H9 (cell line): ENCODE measurements at regions not wholly inside any gene's neighbourhood (a gene's known extent, or its start where the extent isn't known, plus 50 kb on each side); places are given as distances from the start of the nearest gene placed in this dataset.

Source experiments
- DNase-seq: peaks from one replicate; pipeline ENCODE4 v3.0.0-alpha.2; 2017
- H2AFZ ChIP-seq: one replicate; pipeline ENCODE4 v1.6.1; 2013; ENCODE audit warnings: mild to moderate bottlenecking, low read length, control low read depth, moderate library complexity
- H2AK5ac ChIP-seq: 2 replicates; pipeline ENCODE4 v1.6.1; 2013; ENCODE audit warnings: low read length, control low read depth, mixed read lengths; ENCODE audit not compliant: insufficient read length
- H2BK120ac ChIP-seq: one replicate; pipeline ENCODE4 v1.6.1; 2013; ENCODE audit warnings: low read depth, mild to moderate bottlenecking, low read length, control low read depth, inconsistent platforms; ENCODE audit not compliant: poor library complexity, severe bottlenecking
- H2BK12ac ChIP-seq: 2 replicates; pipeline ENCODE4 v1.6.1; 2013; ENCODE audit warnings: low read length, control low read depth, mixed read lengths, low read depth; ENCODE audit not compliant: insufficient read length
- H2BK15ac ChIP-seq: 2 replicates; pipeline ENCODE4 v1.6.1; 2013; ENCODE audit warnings: low read depth, low read length, control low read depth
- H2BK20ac ChIP-seq: one replicate; pipeline ENCODE4 v1.6.1; 2013; ENCODE audit warnings: low read depth, mild to moderate bottlenecking, low read length, control low read depth, inconsistent platforms; ENCODE audit not compliant: poor library complexity, severe bottlenecking
- H2BK5ac ChIP-seq: 2 replicates; pipeline ENCODE4 v1.6.1; 2013; ENCODE audit warnings: low read length, control low read depth, mixed read lengths; ENCODE audit not compliant: insufficient read length
- H3K14ac ChIP-seq: 2 replicates; pipeline ENCODE4 v1.6.1; 2013; ENCODE audit warnings: low read length, control low read depth; ENCODE audit not compliant: insufficient read depth
- H3K18ac ChIP-seq: 2 replicates; pipeline ENCODE4 v1.6.1; 2013; ENCODE audit warnings: low read depth, mild to moderate bottlenecking, mixed read lengths, low read length, control low read depth; ENCODE audit not compliant: insufficient read length
- H3K23ac ChIP-seq: 2 replicates; pipeline ENCODE4 v1.6.1; 2013; ENCODE audit warnings: low read length, control low read depth, mixed read lengths, low read depth; ENCODE audit not compliant: insufficient read length
- H3K23me2 ChIP-seq: 2 replicates; pipeline ENCODE4 v1.6.1; 2013; ENCODE audit warnings: low read depth, mild to moderate bottlenecking, mixed read lengths, low read length, control low read depth; ENCODE audit not compliant: insufficient read length, poor library complexity, severe bottlenecking
- H3K27ac ChIP-seq: 2 replicates; pipeline ENCODE4 v1.5.1; 2013; ENCODE audit warnings: low read length, control low read depth, mixed read lengths, low read depth; ENCODE audit not compliant: insufficient read length
- H3K27me3 ChIP-seq: 2 replicates; pipeline ENCODE4 v1.6.1; 2013; ENCODE audit warnings: low read length, control low read depth, inconsistent platforms; ENCODE audit not compliant: insufficient read depth
- H3K4ac ChIP-seq: 2 replicates; pipeline ENCODE4 v1.6.1; 2013; ENCODE audit warnings: low read depth, mild to moderate bottlenecking, control low read depth, inconsistent platforms, low read length, moderate library complexity
- H3K4me1 ChIP-seq: 2 replicates; pipeline ENCODE4 v1.6.1; 2013; ENCODE audit warnings: low read length, control low read depth, inconsistent platforms; ENCODE audit not compliant: insufficient read depth
- H3K4me2 ChIP-seq: 2 replicates; pipeline ENCODE4 v1.6.1; 2013; ENCODE audit warnings: low read length, control low read depth, mixed read lengths; ENCODE audit not compliant: insufficient read length, insufficient read depth
- H3K56ac ChIP-seq: 2 replicates; pipeline ENCODE4 v1.6.1; 2013; ENCODE audit warnings: low read depth, mild to moderate bottlenecking, mixed read lengths, low read length, control low read depth; ENCODE audit not compliant: insufficient read length
- H3K79me1 ChIP-seq: 2 replicates; pipeline ENCODE4 v1.6.1; 2013; ENCODE audit warnings: low read depth, mild to moderate bottlenecking, moderate library complexity, low read length, control low read depth, inconsistent platforms; ENCODE audit not compliant: insufficient read depth, poor library complexity, severe bottlenecking
- H3K79me2 ChIP-seq: 2 replicates; pipeline ENCODE4 v1.6.1; 2013; ENCODE audit warnings: low read length, control low read depth, inconsistent platforms; ENCODE audit not compliant: insufficient read depth
- H3K9ac ChIP-seq: 2 replicates; pipeline ENCODE4 v1.6.1; 2013; ENCODE audit warnings: low read length, control low read depth, mixed read lengths; ENCODE audit not compliant: insufficient read length; ENCODE audit errors: extremely low read depth
- H3K9me3 ChIP-seq: one replicate; pipeline ENCODE4 v1.6.1; 2013; ENCODE audit warnings: low read depth, low read length, inconsistent platforms; ENCODE audit not compliant: control insufficient read depth
- H3T11ph ChIP-seq: one replicate; pipeline ENCODE4 v1.6.1; 2013; ENCODE audit warnings: mild to moderate bottlenecking, low read length, control low read depth, inconsistent platforms
- H4K20me1 ChIP-seq: one replicate; pipeline ENCODE4 v1.6.1; 2013; ENCODE audit not compliant: control insufficient read depth, insufficient read length, insufficient read depth
- H4K5ac ChIP-seq: 2 replicates; pipeline ENCODE4 v1.6.1; 2013; ENCODE audit warnings: low read depth, mild to moderate bottlenecking, mixed read lengths, low read length, control low read depth; ENCODE audit not compliant: insufficient read length
- H4K8ac ChIP-seq: replicated peaks from 2 replicates; pipeline ENCODE4 v1.6.1; 2013; ENCODE audit warnings: low read length, control low read depth, mixed read lengths, low read depth; ENCODE audit not compliant: insufficient read length
- H4K91ac ChIP-seq: 2 replicates; pipeline ENCODE4 v1.6.1; 2013; ENCODE audit warnings: low read depth, mild to moderate bottlenecking, moderate library complexity, mixed read lengths, low read length, control low read depth; ENCODE audit not compliant: insufficient read length
- H3K27ac Mint-ChIP-seq, 3 experiments: 2 replicates in 2 of 3; 3 replicates in 1 of 3; pipeline ENCODE4 v1.8.0; 2020 to 2021; ENCODE audit warnings: mixed read lengths in 3 of 3, mild to moderate bottlenecking in 1 of 3, moderate library complexity in 1 of 3
- H3K27me3 Mint-ChIP-seq: 2 replicates; pipeline ENCODE4 v1.8.0; 2021; ENCODE audit warnings: low read depth, mild to moderate bottlenecking, moderate library complexity, mixed read lengths
- H3K36me3 Mint-ChIP-seq, 3 experiments: 2 replicates in 2 of 3; 3 replicates in 1 of 3; pipeline ENCODE4 v1.8.0; 2020 to 2021; ENCODE audit warnings: low read depth in 3 of 3, mixed read lengths in 3 of 3; ENCODE audit not compliant: insufficient read depth in 1 of 3
- H3K4me1 Mint-ChIP-seq, 2 experiments: 2 replicates each; pipeline ENCODE4 v1.8.0; 2020; ENCODE audit warnings: mixed read lengths in 2 of 2
- H3K4me3 Mint-ChIP-seq, 2 experiments: 2 replicates in 1 of 2; 3 replicates in 1 of 2; pipeline ENCODE4 v1.8.0; 2020 to 2021; ENCODE audit warnings: mild to moderate bottlenecking in 2 of 2, mixed read lengths in 2 of 2, moderate library complexity in 1 of 2
- H3K9me3 Mint-ChIP-seq, 2 experiments: 2 replicates in 1 of 2; 3 replicates in 1 of 2; pipeline ENCODE4 v1.8.0; 2020; ENCODE audit warnings: mild to moderate bottlenecking in 2 of 2, mixed read lengths in 2 of 2, moderate library complexity in 1 of 2
- CTCF ChIP-seq: fragments of 200-600 bp; sonication (generic); conservative IDR thresholded peaks from 3 replicates; pipeline ENCODE4 v1.8.0; 2021; ENCODE audit warnings: antibody characterized with exemption, mild to moderate bottlenecking
- WGBS: extraction: QIAGEN DNeasy Blood & Tissue Kit; methylation state at CpG from one replicate; pipeline ENCODE4 v1.1.7; 2013; ENCODE audit warnings: missing lambda C conversion rate, low lambda C conversion rate, mixed read lengths; ENCODE audit not compliant: insufficient read length; ENCODE audit errors: extremely low coverage; 5-methylcytosine and 5-hydroxymethylcytosine counted together

- Histone ChIP-seq H4K20me1 (no peaks in the 10 kb centered on the region), H4K5ac (no peak overlapping the region), H3K79me2 (no peaks in the 10 kb centered on the region), H3K27me3 (no peaks in the 10 kb centered on the region), H3K4me2 (no peak overlapping the region), H2BK120ac (no peak overlapping the region), H2AFZ (no peak overlapping the region), H3K9ac (no peak overlapping the region), H4K8ac (no peak overlapping the region), H3K23me2 (no peaks in the 10 kb centered on the region), H2BK5ac (no peak overlapping the region), H3K23ac (no peak overlapping the region), H3K79me1 (no peaks in the 10 kb centered on the region), H3K4me1 (peaks cover 3% of the 10 kb centered on the region; the same call in 1 of the 2 replicates), H2BK12ac (peak overlapping the region; percentile 40), H3K9me3 (no peaks in the 10 kb centered on the region), H3K56ac (no peak overlapping the region), H3K27ac (no peak overlapping the region), H2AK5ac (no peak overlapping the region), H3K18ac (no peak overlapping the region), H2BK15ac (no peak overlapping the region), H3K14ac (no peak overlapping the region; the same call in 1 of the 2 replicates), H3K4ac (no peak overlapping the region), H2BK20ac (no peak overlapping the region), H4K91ac (no peak overlapping the region), H3T11ph (no peak overlapping the region)
- H3K36me3 Mint-ChIP-seq: peaks cover 0 to 2% (median 0%) of the 10 kb centered on the region in 3 experiments; a peak in 1 of 7 replicates
- no peak overlapping the region for H3K4me3 Mint-ChIP-seq
- no peaks in the 10 kb centered on the region for H3K27me3 Mint-ChIP-seq
- H3K27ac Mint-ChIP-seq: peak overlapping the region in 1 of 3 experiments; percentile 21; a peak in 1 of 7 replicates
- H3K9me3 Mint-ChIP-seq: peaks cover 3 to 5% of the 10 kb centered on the region in 2 experiments; a peak in 3 of 5 replicates
- no peak for TF ChIP-seq CTCF
- WGBS: no CpG with 5 or more reads among the region's 9 CpGs
- no peak for DNase-seq
- peaks cover 30 to 37% of the 10 kb centered on the region in 2 experiments for H3K4me1 Mint-ChIP-seq
Observed at GRCh38 chr10:125231813-125232475, 71.6 kb upstream of the CTBP2 start.
